Urinary bladder (tissue), 3 donors: ENCODE measurements at regions not wholly inside any gene's neighbourhood (a gene's known extent, or its start where the extent isn't known, plus 50 kb on each side); places are given as distances from the start of the nearest gene placed in this dataset.

Experiments
- DNase-seq: peaks from one replicate; pipeline ENCODE4 v3.0.0-alpha.2; 2015; ENCODE audit errors: extremely low spot score
- H3K27ac ChIP-seq: one replicate; pipeline ENCODE4 v1.5.1; 2013; ENCODE audit warnings: low read depth, mild to moderate bottlenecking, moderate library complexity
- H3K36me3 ChIP-seq: one replicate; pipeline ENCODE4 v1.6.1; 2013; ENCODE audit warnings: mild to moderate bottlenecking, moderate library complexity; ENCODE audit not compliant: insufficient read depth
- H3K4me1 ChIP-seq: one replicate; pipeline ENCODE4 v1.6.1; 2013; ENCODE audit warnings: mild to moderate bottlenecking, moderate library complexity; ENCODE audit not compliant: insufficient read depth
- H3K4me3 ChIP-seq: one replicate; pipeline ENCODE4 v1.5.1; 2013; ENCODE audit warnings: low read depth, low read length
- WGBS: extraction: QIAGEN DNeasy Blood & Tissue Kit; methylation state at CpG from one replicate; pipeline ENCODE4 v1.1.7; 2013; 5-methylcytosine and 5-hydroxymethylcytosine counted together
- donor health status: healthy with polysubstance abuse.
- donor health status: healthy.

- WGBS, result 68% methylated on average over 6 of the region's 6 CpGs
- Histone ChIP-seq H3K4me3 (no peak overlapping the region), H3K36me3 (no peaks in the 10 kb centered on the region), H3K4me1 (no peaks in the 10 kb centered on the region), H3K27ac (no peak overlapping the region)
- no peak for DNase-seq
Observed at GRCh38 chr5:1665231-1665630, 134.4 kb downstream of the MRPL36 start.

- Histone ChIP-seq H3K4me3 (no peak overlapping the region), H3K36me3 (no peaks in the 10 kb centered on the region), H3K4me1 (no peaks in the 10 kb centered on the region), H3K27ac (no peak overlapping the region)
- no peak for DNase-seq
- 83% methylated on average over 13 of the region's 13 CpGs for WGBS
Observed at GRCh38 chr5:1663186-1663585, 136.5 kb downstream of the MRPL36 start.

GRCh38 chr5:1662559-1663085 is 137.0 kb downstream of the MRPL36 start:
- Histone ChIP-seq H3K4me3 (no peak overlapping the region), H3K36me3 (no peaks in the 10 kb centered on the region), H3K4me1 (no peaks in the 10 kb centered on the region), H3K27ac (no peak overlapping the region)
- DNase-seq, result no peak
- WGBS, result 82% methylated on average over 20 of the region's 20 CpGs

- no peak overlapping the region for H3K27ac ChIP-seq
- 84% methylated on average over 23 of the region's 23 CpGs for WGBS
- H3K36me3 ChIP-seq, result no peaks in the 10 kb centered on the region
- H3K4me3 ChIP-seq, result no peak overlapping the region
- no peaks in the 10 kb centered on the region for H3K4me1 ChIP-seq
- DNase-seq, result no peak
Observed at GRCh38 chr5:1661831-1662558, 137.6 kb downstream of the MRPL36 start.

DNA sequence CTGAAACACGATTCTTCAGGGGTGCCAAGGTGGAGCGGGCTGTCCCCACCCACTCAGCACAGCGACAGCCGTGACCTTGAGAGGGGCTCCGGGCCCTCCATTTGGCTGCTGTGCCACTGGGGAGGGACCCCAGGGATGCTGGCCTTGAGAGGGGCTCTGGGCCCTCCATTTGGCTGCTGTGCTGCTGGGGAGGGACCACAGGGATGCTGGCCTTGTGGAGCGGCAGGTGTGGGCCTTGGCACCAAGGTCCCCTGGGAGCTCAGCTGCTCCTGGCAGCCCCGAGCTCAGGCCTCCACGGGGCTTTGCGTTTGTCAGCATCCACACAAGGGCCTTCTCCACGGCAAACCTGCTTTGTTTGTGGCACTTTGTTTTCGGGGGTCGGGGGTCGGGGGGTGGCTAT is 137.6 kb upstream of the LPCAT1 start:
- Histone ChIP-seq H3K27ac (no peak overlapping the region), H3K4me1 (no peaks in the 10 kb centered on the region), H3K4me3 (no peak overlapping the region), H3K36me3 (no peaks in the 10 kb centered on the region)
- WGBS, result 83% methylated on average over 13 of the region's 13 CpGs
- no peak for DNase-seq

DNA sequence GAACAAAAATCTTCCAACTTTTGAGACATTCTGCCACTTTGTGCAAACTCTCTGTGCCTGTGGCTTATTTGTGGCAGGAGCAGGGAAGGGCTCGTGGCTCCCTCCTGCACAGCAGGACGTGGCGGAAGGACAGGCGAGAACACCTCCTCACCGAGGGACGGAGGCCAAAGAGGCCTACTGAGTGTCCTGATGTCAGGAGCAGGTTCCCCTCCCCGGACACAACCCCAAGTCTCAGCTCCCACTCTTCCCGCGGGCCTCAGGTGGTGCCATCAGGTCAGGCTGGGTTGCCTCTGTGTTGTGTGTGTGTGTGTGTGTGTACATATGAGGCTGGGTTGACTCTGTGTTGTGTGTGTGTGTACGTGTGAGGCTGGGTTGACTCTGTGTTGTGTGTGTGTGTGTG is 136.8 kb upstream of the LPCAT1 start:
- no peak for DNase-seq
- Histone ChIP-seq H3K4me3 (no peak overlapping the region), H3K27ac (no peak overlapping the region), H3K4me1 (no peaks in the 10 kb centered on the region), H3K36me3 (no peaks in the 10 kb centered on the region)
- 79% methylated on average over 10 of the region's 10 CpGs for WGBS

DNA sequence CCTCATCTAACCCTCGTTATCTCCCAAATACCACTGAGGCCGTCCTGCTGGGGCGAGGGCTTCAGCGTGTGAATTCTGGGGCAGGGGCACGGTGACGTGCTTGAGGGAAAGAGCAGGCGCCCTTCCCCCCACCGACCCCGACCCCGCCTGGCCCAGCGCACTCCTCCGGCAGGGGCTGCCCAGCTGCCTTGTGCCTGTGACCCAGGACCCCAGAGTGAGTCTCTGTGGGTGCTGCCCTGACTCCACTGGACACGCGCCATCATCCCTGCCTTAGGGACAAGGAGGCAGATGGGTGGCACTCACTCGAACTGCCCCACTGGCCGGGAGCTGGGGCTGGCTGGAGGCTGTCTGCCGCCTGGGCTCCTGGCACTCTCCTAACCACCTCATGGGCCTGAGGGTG is 136.2 kb upstream of the LPCAT1 start:
- H3K4me1 ChIP-seq, result no peaks in the 10 kb centered on the region
- H3K27ac ChIP-seq, result no peak overlapping the region
- H3K4me3 ChIP-seq, result no peak overlapping the region
- no peak for DNase-seq
- no peaks in the 10 kb centered on the region for H3K36me3 ChIP-seq
- WGBS, result 45% methylated on average over 17 of the region's 17 CpGs

DNA sequence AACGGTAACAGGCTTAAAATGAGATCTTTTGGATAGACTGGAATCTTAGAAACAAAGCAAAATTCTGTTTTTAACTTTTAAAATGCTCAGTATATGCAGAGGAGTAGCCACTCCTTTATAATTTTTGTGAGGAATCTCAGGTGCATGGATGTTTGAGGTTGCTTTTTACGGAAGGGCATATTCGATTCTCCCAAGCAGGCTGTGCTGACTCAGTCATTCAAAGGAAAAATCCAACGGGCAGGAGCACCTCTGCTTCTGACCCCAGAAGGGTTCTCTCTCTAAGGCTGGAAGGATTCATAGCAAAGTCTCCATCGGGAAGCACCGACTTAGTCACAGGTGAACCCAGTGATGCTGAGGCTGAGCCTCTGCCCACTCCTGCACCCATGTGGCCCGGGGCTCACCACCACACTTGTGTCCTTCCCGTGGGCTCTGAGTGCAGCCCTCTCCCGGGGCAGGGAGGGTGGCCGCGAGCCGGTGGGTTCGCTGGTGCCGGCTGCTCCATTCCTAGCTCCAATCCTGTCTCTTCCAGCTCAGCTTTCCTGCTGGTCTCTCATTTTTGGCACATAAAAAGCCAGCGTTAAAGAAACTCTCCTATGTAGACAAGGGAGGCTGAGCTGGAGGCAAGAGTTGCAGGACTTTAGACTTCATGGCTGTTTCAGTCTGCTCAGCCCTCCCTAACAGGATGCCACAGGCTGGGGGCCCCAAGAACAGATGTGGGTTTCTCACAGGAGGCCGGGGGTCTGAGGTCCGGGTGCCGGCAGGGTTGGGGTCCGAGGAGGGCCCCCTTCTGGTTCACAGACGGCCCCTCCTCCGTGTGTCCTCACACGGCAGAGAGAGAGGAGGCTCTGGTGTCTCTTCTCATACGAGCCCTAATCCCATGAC is 135.6 kb upstream of the LPCAT1 start:
- 49% methylated on average over 23 of the region's 23 CpGs for WGBS
- no peaks in the 10 kb centered on the region for H3K36me3 ChIP-seq
- no peak for DNase-seq
- H3K27ac ChIP-seq, result no peak overlapping the region
- no peak overlapping the region for H3K4me3 ChIP-seq
- no peaks in the 10 kb centered on the region for H3K4me1 ChIP-seq

- no peaks in the 10 kb centered on the region for H3K4me1 ChIP-seq
- WGBS, result 69% methylated on average over 14 of the region's 14 CpGs
- H3K4me3 ChIP-seq, result no peak overlapping the region
- DNase-seq, result no peak
- H3K36me3 ChIP-seq, result no peaks in the 10 kb centered on the region
- no peak overlapping the region for H3K27ac ChIP-seq
Observed at GRCh38 chr5:1658665-1659064, 134.9 kb upstream of the LPCAT1 start.

DNA sequence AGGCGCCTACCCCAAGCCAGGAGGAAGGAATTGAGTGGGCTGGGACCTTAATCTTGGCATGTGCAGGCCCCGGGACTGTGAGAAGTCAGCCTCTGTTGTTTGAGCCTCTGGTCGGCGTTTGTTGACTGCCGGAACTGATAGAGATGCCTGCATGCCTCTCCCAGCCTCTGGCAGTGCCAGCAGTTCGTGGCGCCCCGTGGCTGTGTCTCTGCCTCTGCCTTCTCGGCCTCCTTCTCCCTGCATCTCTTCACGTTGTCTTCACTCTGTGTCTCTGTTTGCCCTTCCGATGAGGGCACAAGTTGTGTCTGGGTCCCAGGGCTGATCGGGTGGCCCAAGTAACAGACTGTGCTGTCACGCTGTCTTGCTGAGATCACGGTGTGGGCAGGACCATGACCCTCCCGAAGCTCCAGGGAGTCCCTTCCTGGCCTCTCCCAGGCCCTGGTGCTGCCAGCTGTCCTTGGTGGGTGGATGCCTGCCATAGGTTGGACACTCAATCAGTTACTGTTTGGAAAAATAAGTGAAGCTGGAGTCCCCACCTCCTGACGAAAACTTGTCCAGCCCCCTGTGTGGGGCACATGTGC is 133.5 kb upstream of the LPCAT1 start:
- 83% methylated on average over 16 of the region's 16 CpGs for WGBS
- H3K36me3 ChIP-seq, result no peaks in the 10 kb centered on the region
- no peaks in the 10 kb centered on the region for H3K4me1 ChIP-seq
- no peak for DNase-seq
- no peak overlapping the region for H3K4me3 ChIP-seq
- no peak overlapping the region for H3K27ac ChIP-seq

DNA sequence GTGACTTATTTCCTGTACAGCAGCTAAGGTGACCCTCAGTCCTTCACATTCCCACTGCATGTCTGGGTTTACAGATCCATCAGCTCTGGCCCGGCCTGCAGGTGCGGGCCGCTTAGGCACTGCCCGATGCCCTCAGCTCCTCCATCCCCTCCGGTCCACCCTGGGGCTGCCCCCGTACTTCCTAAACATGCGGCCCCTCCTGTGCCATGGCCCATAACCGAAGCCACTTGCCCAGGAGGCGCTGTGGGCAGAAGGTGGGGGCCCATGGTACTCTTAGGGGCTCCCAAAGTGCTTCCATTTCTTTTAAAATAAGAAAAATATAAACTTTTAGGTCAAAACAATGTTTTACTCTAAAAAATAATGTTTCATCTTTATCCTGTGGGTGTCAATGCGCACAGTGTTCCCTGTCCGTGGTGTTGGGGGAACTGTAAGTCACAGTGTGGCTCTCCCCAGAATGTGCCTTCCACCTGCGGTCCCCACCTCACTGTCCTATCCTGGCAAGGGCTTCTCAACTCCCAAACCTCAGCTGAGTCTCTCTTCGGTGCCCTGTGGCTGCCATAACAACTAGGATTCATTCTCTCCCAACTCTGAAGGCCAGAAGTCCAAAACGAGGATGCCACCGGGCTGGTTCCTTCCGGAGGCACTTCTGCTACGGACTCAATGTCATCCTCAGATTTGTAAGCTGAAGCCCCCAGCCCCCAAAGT is 132.7 kb upstream of the LPCAT1 start:
- Histone ChIP-seq H3K27ac (no peak overlapping the region), H3K4me3 (no peak overlapping the region), H3K4me1 (no peaks in the 10 kb centered on the region), H3K36me3 (no peaks in the 10 kb centered on the region)
- no peak for DNase-seq
- 90% methylated on average over 17 of the region's 17 CpGs for WGBS

- 81% methylated on average over 27 of the region's 27 CpGs for WGBS
- H3K4me1 ChIP-seq, result no peaks in the 10 kb centered on the region
- no peak for DNase-seq
- H3K4me3 ChIP-seq, result no peak overlapping the region
- H3K27ac ChIP-seq, result no peak overlapping the region
- H3K36me3 ChIP-seq, result no peaks in the 10 kb centered on the region
Observed at GRCh38 chr5:1655496-1656270, 131.9 kb upstream of the LPCAT1 start.
